Keratinocyte (primary cell): ENCODE measurements at regions not wholly inside any gene's neighbourhood (a gene's known extent, or its start where the extent isn't known, plus 50 kb on each side); places are given as distances from the start of the nearest gene placed in this dataset.

ENCODE experiments used
- DNase-seq: peaks from one replicate; pipeline ENCODE4 v3.0.0-alpha.2; 2011; ENCODE audit warnings: low read depth, missing footprints, low spot score
- FAIRE-seq: peaks from 2 replicates; lab custom pipeline; 2011; peaks lifted over from hg19 to GRCh38; lab: Jason Lieb, UNC
- H2AFZ ChIP-seq: 2 replicates; pipeline ENCODE4 v1.6.0; 2012; ENCODE audit warnings: low read length, control low read depth, inconsistent platforms; ENCODE audit not compliant: control insufficient read depth
- H3K27ac ChIP-seq: 2 replicates; pipeline ENCODE4 v1.5.1; 2011; ENCODE audit warnings: low read length; ENCODE audit not compliant: control insufficient read depth, insufficient read depth
- H3K27me3 ChIP-seq: 3 replicates; pipeline ENCODE4 v1.6.0; 2011; ENCODE audit warnings: low read length; ENCODE audit not compliant: control insufficient read depth, insufficient read depth; ENCODE audit errors: extremely low read depth
- H3K36me3 ChIP-seq, 2 experiments: 2 replicates in 1 of 2; 3 replicates in 1 of 2; pipeline ENCODE4 v1.5.1; 2011; ENCODE audit warnings: low read length in 2 of 2, mild to moderate bottlenecking in 1 of 2; ENCODE audit not compliant: control insufficient read depth in 2 of 2, insufficient read depth in 2 of 2; ENCODE audit errors: extremely low read depth in 1 of 2
- H3K4me1 ChIP-seq: 3 replicates; pipeline ENCODE4 v1.5.1; 2011; ENCODE audit warnings: low read length; ENCODE audit not compliant: control insufficient read depth, insufficient read depth; ENCODE audit errors: extremely low read depth
- H3K4me2 ChIP-seq: 3 replicates; pipeline ENCODE4 v1.6.0; 2011; ENCODE audit warnings: low read depth, low read length; ENCODE audit not compliant: control insufficient read depth, insufficient read depth; ENCODE audit errors: extremely low read depth
- H3K4me3 ChIP-seq, 3 experiments: fragments of 200-600 bp in 1 of 3; sonication (generic) in 1 of 3; 2 replicates in 2 of 3; 3 replicates in 1 of 3; pipeline ENCODE4 v1.5.1; 2011 to 2016; ENCODE audit warnings: low read length in 3 of 3, mild to moderate bottlenecking in 3 of 3, control low read depth in 2 of 3, inconsistent platforms in 1 of 3, low read depth in 1 of 3, mixed read lengths in 1 of 3, mixed run types in 1 of 3, moderate library complexity in 1 of 3; ENCODE audit not compliant: control insufficient read depth in 2 of 3, insufficient read depth in 2 of 3; ENCODE audit errors: extremely low read depth in 1 of 3
- H3K79me2 ChIP-seq: 2 replicates; pipeline ENCODE4 v1.6.0; 2012; ENCODE audit warnings: low read length; ENCODE audit not compliant: control insufficient read depth, insufficient read depth
- H3K9ac ChIP-seq: 3 replicates; pipeline ENCODE4 v1.6.0; 2011; ENCODE audit warnings: low read length; ENCODE audit not compliant: control insufficient read depth, insufficient read depth; ENCODE audit errors: extremely low read depth
- H3K9me1 ChIP-seq: 3 replicates; pipeline ENCODE4 v1.6.0; 2011; ENCODE audit warnings: low read length; ENCODE audit not compliant: control insufficient read depth, insufficient read depth; ENCODE audit errors: extremely low read depth
- H3K9me3 ChIP-seq: 2 replicates; pipeline ENCODE4 v1.5.1; 2012; ENCODE audit warnings: low read depth, low read length; ENCODE audit not compliant: control insufficient read depth
- H4K20me1 ChIP-seq: 3 replicates; pipeline ENCODE4 v1.6.0; 2011; ENCODE audit warnings: low read length; ENCODE audit not compliant: control insufficient read depth, insufficient read depth; ENCODE audit errors: extremely low read depth
- CTCF ChIP-seq, 3 experiments: IDR thresholded peaks in 1 of 3; conservative IDR thresholded peaks in 1 of 3; optimal IDR thresholded peaks in 1 of 3; 2 replicates in 2 of 3; 3 replicates in 1 of 3; pipeline versions ENCODE3 to v1.5.1; 2011; ENCODE audit warnings: low read length in 3 of 3, mild to moderate bottlenecking in 3 of 3, moderate library complexity in 2 of 3, control low read depth in 1 of 3, inconsistent platforms in 1 of 3; ENCODE audit not compliant: insufficient read depth in 2 of 3; ENCODE audit errors: extremely low read depth in 1 of 3
- EZH2 ChIP-seq: IDR thresholded peaks from one replicate; pipeline ENCODE4 v1.6.1; 2012; ENCODE audit warnings: inconsistent platforms, mild to moderate bottlenecking, low read length, moderate library complexity
- dilution Hi-C: fragments of 300-500 bp; cut with MboI; formaldehyde crosslinking; loops from one replicate; pipeline ENCODE4 v1.7.0; 2020; ENCODE audit warnings: low sequenced_read_pairs; ENCODE audit not compliant: extremely low pct_ligation_motif_present

- Histone ChIP-seq H3K4me2 (no peak overlapping the region), H3K9ac (no peak overlapping the region), H3K27me3 (no peaks in the 10 kb centered on the region), H3K27ac (no peak overlapping the region), H3K36me3 (no peaks in the 10 kb centered on the region), H4K20me1 (no peaks in the 10 kb centered on the region), H3K4me3 (no peak overlapping the region), H3K79me2 (no peaks in the 10 kb centered on the region), H2AFZ (no peak overlapping the region), H3K4me1 (no peaks in the 10 kb centered on the region), H3K9me3 (no peaks in the 10 kb centered on the region), H3K9me1 (no peaks in the 10 kb centered on the region)
- DNase-seq (no peak), FAIRE-seq (no peak)
- TF ChIP-seq CTCF (optimal IDR thresholded peaks at IDR 0.05 in 1 of 3, IDR thresholded peaks at IDR 0.05 in 1 of 3, conservative IDR thresholded peaks at IDR 0.05 in 1 of 3; ENCODE audit: extremely low read depth in 1 of 3, insufficient read depth in 2 of 3, low read length in 3 of 3) (no peak), EZH2 (no peak)
- dilution Hi-C loops = no loop called here
Measured at GRCh38 chr3:134094491-134094890, 64.8 kb upstream of the SLCO2A1 start.

GRCh38 chr3:134093956-134094355 lies 64.2 kb upstream of the SLCO2A1 start:
- no peak overlapping the region for H3K4me3 ChIP-seq
- no peaks in the 10 kb centered on the region for H3K9me1 ChIP-seq
- DNase-seq = no peak
- no peak overlapping the region for H3K9ac ChIP-seq
- H2AFZ ChIP-seq = no peak overlapping the region
- no peaks in the 10 kb centered on the region for H3K27me3 ChIP-seq
- no peaks in the 10 kb centered on the region for H3K4me1 ChIP-seq
- no peaks in the 10 kb centered on the region for H3K9me3 ChIP-seq
- no peaks in the 10 kb centered on the region for H3K79me2 ChIP-seq
- dilution Hi-C loops = no loop called here
- no peak for TF ChIP-seq CTCF (optimal IDR thresholded peaks at IDR 0.05 in 1 of 3, IDR thresholded peaks at IDR 0.05 in 1 of 3, conservative IDR thresholded peaks at IDR 0.05 in 1 of 3; ENCODE audit: extremely low read depth in 1 of 3, insufficient read depth in 2 of 3, low read length in 3 of 3)
- no peak for TF ChIP-seq EZH2
- H3K36me3 ChIP-seq = no peaks in the 10 kb centered on the region
- H4K20me1 ChIP-seq = no peaks in the 10 kb centered on the region
- no peak overlapping the region for H3K27ac ChIP-seq
- H3K4me2 ChIP-seq = no peak overlapping the region
- FAIRE-seq = no peak
